ENCODE measurements at regions not wholly inside any gene's neighbourhood (a gene's known extent, or its start where the extent isn't known, plus 50 kb on each side); places are given as distances from the start of the nearest gene placed in this dataset.

DNA sequence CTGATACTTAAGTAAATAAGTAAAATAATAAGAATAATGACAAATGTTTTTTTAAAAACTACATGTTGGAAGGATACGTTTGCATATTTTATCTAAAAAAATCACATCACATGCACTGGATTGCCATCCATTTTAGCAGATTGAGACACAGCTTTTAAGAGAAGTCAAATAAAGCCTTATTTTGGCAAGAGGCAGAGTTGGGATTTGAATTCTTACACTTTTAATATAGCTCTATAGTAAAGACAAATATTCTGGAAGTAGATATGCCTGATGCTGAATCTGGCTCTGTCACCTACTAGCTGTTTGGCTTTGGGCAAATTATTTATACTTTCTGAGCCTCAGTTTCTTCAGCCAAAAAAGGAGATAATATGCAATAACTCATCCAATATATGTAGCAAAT is 386.4 kb downstream of the ETV1 start:
- peaks cover 15% of the 10 kb centered on the region for H3K9me3 Mint-ChIP-seq
- DNase-seq (ENCODE audit: low spot score) (no peak), ATAC-seq (no peak)
- H3K4me3 Mint-ChIP-seq: no peak overlapping the region
- no peaks in the 10 kb centered on the region for H3K27me3 ChIP-seq (ENCODE audit: insufficient read depth)
- H3K4me1 Mint-ChIP-seq: no peaks in the 10 kb centered on the region
- no peaks in the 10 kb centered on the region for H3K36me3 ChIP-seq (ENCODE audit: insufficient read depth)
- H3K4me1 ChIP-seq (ENCODE audit: insufficient read depth): no peaks in the 10 kb centered on the region
- no peaks in the 10 kb centered on the region for H3K9me2 ChIP-seq (ENCODE audit: insufficient read depth)
- no peak overlapping the region for H3K27ac ChIP-seq (ENCODE audit: low read depth)
- no peak for TF ChIP-seq REST (IDR thresholded peaks at IDR 0.05; ENCODE audit: unreplicated experiment)
- no peak for TF ChIP-seq EZH2phosphoT487 (IDR thresholded peaks at IDR 0.05; ENCODE audit: unreplicated experiment)
- TF ChIP-seq STAT1 (IDR thresholded peaks at IDR 0.05; ENCODE audit: unreplicated experiment): no peak
- no peak for TF ChIP-seq EZH2 (IDR thresholded peaks at IDR 0.05; ENCODE audit: low read depth, unreplicated experiment)
- no peak for TF ChIP-seq ZNF462 (CRISPR knock-in tag; IDR thresholded peaks at IDR 0.05)
- no peak for TF ChIP-seq NANOG (IDR thresholded peaks at IDR 0.05; ENCODE audit: borderline replicate concordance)
- TF ChIP-seq ZNF331 (CRISPR knock-in tag; IDR thresholded peaks at IDR 0.05; ENCODE audit: low read depth): no peak
- TF ChIP-seq, protein P1, sequence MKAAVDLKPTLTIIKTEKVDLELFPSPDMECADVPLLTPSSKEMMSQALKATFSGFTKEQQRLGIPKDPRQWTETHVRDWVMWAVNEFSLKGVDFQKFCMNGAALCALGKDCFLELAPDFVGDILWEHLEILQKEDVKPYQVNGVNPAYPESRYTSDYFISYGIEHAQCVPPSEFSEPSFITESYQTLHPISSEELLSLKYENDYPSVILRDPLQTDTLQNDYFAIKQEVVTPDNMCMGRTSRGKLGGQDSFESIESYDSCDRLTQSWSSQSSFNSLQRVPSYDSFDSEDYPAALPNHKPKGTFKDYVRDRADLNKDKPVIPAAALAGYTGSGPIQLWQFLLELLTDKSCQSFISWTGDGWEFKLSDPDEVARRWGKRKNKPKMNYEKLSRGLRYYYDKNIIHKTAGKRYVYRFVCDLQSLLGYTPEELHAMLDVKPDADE (IDR thresholded peaks at IDR 0.05): no peak
- no peak for TF ChIP-seq ZNF114 (CRISPR knock-in tag; IDR thresholded peaks at IDR 0.05)
- TF ChIP-seq, protein P2, sequence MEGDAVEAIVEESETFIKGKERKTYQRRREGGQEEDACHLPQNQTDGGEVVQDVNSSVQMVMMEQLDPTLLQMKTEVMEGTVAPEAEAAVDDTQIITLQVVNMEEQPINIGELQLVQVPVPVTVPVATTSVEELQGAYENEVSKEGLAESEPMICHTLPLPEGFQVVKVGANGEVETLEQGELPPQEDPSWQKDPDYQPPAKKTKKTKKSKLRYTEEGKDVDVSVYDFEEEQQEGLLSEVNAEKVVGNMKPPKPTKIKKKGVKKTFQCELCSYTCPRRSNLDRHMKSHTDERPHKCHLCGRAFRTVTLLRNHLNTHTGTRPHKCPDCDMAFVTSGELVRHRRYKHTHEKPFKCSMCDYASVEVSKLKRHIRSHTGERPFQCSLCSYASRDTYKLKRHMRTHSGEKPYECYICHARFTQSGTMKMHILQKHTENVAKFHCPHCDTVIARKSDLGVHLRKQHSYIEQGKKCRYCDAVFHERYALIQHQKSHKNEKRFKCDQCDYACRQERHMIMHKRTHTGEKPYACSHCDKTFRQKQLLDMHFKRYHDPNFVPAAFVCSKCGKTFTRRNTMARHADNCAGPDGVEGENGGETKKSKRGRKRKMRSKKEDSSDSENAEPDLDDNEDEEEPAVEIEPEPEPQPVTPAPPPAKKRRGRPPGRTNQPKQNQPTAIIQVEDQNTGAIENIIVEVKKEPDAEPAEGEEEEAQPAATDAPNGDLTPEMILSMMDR (conservative IDR thresholded peaks at IDR 0.05; ENCODE audit: low read depth in 2 of 2): no peak
- no peak for TF ChIP-seq CREB1 (CRISPR knock-in tag; IDR thresholded peaks at IDR 0.05; ENCODE audit: low read depth)
- no peak for TF ChIP-seq POLR2AphosphoS5 (IDR thresholded peaks at IDR 0.05; ENCODE audit: low read depth)
- no peaks in the 10 kb centered on the region for H3K27me3 Mint-ChIP-seq (ENCODE audit: insufficient read depth, low read depth, poor library complexity)
- H3F3A ChIP-seq (replicated peaks; ENCODE audit: low read depth): no peaks in the 10 kb centered on the region
- peaks cover 10% of the 10 kb centered on the region for H3K36me3 Mint-ChIP-seq (ENCODE audit: low read depth)
- no peaks in the 10 kb centered on the region for H4K20me1 ChIP-seq (replicated peaks; ENCODE audit: insufficient read depth)
- no peak overlapping the region for H2AFZ ChIP-seq
- H3K4me3 ChIP-seq: no peak overlapping the region
- no peaks in the 10 kb centered on the region for H3K79me2 ChIP-seq (replicated peaks; ENCODE audit: insufficient read depth)
- no peak overlapping the region for H3K4me2 ChIP-seq
- no peak overlapping the region for H3K27ac Mint-ChIP-seq

All from GM23338 (cell line).